ENCODE measurements at regions not wholly inside any gene's neighbourhood (a gene's known extent, or its start where the extent isn't known, plus 50 kb on each side); places are given as distances from the start of the nearest gene placed in this dataset.

- Histone ChIP-seq H3K4me1 (no peaks in the 10 kb centered on the region), H3K4me3 (no peak overlapping the region), H3K27ac (no peak overlapping the region), H3K27me3 (no peaks in the 10 kb centered on the region), H3K9me3 (peaks cover 0 to 5% (median 3%) of the 10 kb centered on the region in 4 donors), H3K36me3 (no peaks in the 10 kb centered on the region)
- DNase-seq (no peak), ATAC-seq (ENCODE audit: low FRiP score in 2 of 2) (no peak)
- no peak for TF ChIP-seq POLR2A (IDR thresholded peaks at IDR 0.05)
- TF ChIP-seq EP300 (IDR thresholded peaks at IDR 0.05): no peak
- TF ChIP-seq POLR2AphosphoS5 (IDR thresholded peaks at IDR 0.05): no peak
- TF ChIP-seq, protein P1, sequence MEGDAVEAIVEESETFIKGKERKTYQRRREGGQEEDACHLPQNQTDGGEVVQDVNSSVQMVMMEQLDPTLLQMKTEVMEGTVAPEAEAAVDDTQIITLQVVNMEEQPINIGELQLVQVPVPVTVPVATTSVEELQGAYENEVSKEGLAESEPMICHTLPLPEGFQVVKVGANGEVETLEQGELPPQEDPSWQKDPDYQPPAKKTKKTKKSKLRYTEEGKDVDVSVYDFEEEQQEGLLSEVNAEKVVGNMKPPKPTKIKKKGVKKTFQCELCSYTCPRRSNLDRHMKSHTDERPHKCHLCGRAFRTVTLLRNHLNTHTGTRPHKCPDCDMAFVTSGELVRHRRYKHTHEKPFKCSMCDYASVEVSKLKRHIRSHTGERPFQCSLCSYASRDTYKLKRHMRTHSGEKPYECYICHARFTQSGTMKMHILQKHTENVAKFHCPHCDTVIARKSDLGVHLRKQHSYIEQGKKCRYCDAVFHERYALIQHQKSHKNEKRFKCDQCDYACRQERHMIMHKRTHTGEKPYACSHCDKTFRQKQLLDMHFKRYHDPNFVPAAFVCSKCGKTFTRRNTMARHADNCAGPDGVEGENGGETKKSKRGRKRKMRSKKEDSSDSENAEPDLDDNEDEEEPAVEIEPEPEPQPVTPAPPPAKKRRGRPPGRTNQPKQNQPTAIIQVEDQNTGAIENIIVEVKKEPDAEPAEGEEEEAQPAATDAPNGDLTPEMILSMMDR (IDR thresholded peaks at IDR 0.05): no peak
- 57 to 69% methylated on average over 9 to 10 of the region's 10 CpGs for WGBS, 2 donors
These were observed 231.9 kb downstream of the PTPRU start for GRCh38 chr1:29467989-29468900.

DNA sequence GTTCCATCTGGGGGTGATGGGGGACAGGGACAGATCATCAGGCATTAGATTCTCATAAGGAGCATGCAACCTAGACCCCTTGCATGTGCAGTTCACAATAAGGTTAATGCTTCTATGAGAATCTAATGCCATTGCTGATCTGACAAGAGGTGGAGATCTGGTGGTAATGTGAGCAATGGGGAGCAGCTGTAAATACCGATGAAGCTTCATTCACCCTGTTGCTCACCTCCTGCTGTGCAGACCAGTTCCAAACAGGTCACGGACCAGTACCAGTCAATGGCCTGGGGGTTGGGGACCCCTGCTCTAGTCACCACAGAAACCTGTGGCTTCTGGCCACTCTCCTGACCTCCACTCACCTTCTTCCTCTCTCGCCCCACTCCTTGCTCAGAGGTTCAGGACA is 229.9 kb downstream of the PTPRU start:
- H3K9me3 ChIP-seq: peaks cover 0 to 5% (median 3%) of the 10 kb centered on the region in 4 donors
- H3K4me3 ChIP-seq: no peak overlapping the region
- no peaks in the 10 kb centered on the region for H3K4me1 ChIP-seq
- 62 to 80% methylated on average over 3 of the region's 3 CpGs for WGBS, 2 donors
- TF ChIP-seq POLR2AphosphoS5 (IDR thresholded peaks at IDR 0.05) (no peak), POLR2A (IDR thresholded peaks at IDR 0.05) (no peak)
- H3K36me3 ChIP-seq: no peaks in the 10 kb centered on the region
- DNase-seq (no peak), ATAC-seq (ENCODE audit: low FRiP score in 2 of 2) (no peak)
- no peaks in the 10 kb centered on the region for H3K27me3 ChIP-seq
- no peak overlapping the region for H3K27ac ChIP-seq

GRCh38 chr1:29465755-29466154 is 229.4 kb downstream of the PTPRU start:
- peaks cover 0 to 5% (median 3%) of the 10 kb centered on the region in 4 donors for H3K9me3 ChIP-seq
- no peak overlapping the region for H3K4me3 ChIP-seq
- ATAC-seq (ENCODE audit: low FRiP score in 2 of 2) (no peak), DNase-seq (no peak)
- TF ChIP-seq EP300 (IDR thresholded peaks at IDR 0.05) (no peak), POLR2A (IDR thresholded peaks at IDR 0.05) (no peak), POLR2AphosphoS5 (IDR thresholded peaks at IDR 0.05) (no peak)
- TF ChIP-seq, protein P1 (IDR thresholded peaks at IDR 0.05): no peak
- H3K36me3 ChIP-seq: no peaks in the 10 kb centered on the region
- H3K4me1 ChIP-seq: no peaks in the 10 kb centered on the region
- 87 to 91% methylated on average over 4 of the region's 4 CpGs for WGBS, 2 donors
- no peaks in the 10 kb centered on the region for H3K27me3 ChIP-seq
- no peak overlapping the region for H3K27ac ChIP-seq

- 52 to 82% methylated on average over 6 to 7 of the region's 7 CpGs for WGBS, 2 donors
- no peak for ATAC-seq (ENCODE audit: low FRiP score in 2 of 2)
- no peaks in the 10 kb centered on the region for H3K4me1 ChIP-seq
- H3K9me3 ChIP-seq: peaks cover 0 to 5% (median 3%) of the 10 kb centered on the region in 4 donors
- H3K36me3 ChIP-seq: no peaks in the 10 kb centered on the region
- H3K4me3 ChIP-seq: no peak overlapping the region
- H3K27me3 ChIP-seq: no peaks in the 10 kb centered on the region
- DNase-seq: no peak
- TF ChIP-seq, protein P1 (IDR thresholded peaks at IDR 0.05): no peak
- TF ChIP-seq EP300 (IDR thresholded peaks at IDR 0.05) (no peak), POLR2A (IDR thresholded peaks at IDR 0.05) (no peak), POLR2AphosphoS5 (IDR thresholded peaks at IDR 0.05) (no peak)
- H3K27ac ChIP-seq: no peak overlapping the region
These were observed 225.8 kb downstream of the PTPRU start for GRCh38 chr1:29462096-29462495.

- Histone ChIP-seq H3K27me3 (no peaks in the 10 kb centered on the region), H3K4me3 (no peak overlapping the region), H3K27ac (no peak overlapping the region), H3K9me3 (peaks cover 0 to 5% (median 3%) of the 10 kb centered on the region in 4 donors), H3K36me3 (no peaks in the 10 kb centered on the region), H3K4me1 (no peaks in the 10 kb centered on the region)
- ATAC-seq (ENCODE audit: low FRiP score in 2 of 2) (no peak), DNase-seq (peak in 1 of 2 donors; percentile 47)
- TF ChIP-seq POLR2A (IDR thresholded peaks at IDR 0.05) (no peak), EP300 (IDR thresholded peaks at IDR 0.05) (no peak), POLR2AphosphoS5 (IDR thresholded peaks at IDR 0.05) (no peak)
- TF ChIP-seq, protein P1 (IDR thresholded peaks at IDR 0.05): no peak
- WGBS, 2 donors: 74 to 87% methylated on average over 6 to 7 of the region's 7 CpGs
These were observed 224.9 kb downstream of the PTPRU start for GRCh38 chr1:29461115-29461739.

Measured in upper lobe of left lung (tissue), 6 donors.